ENCODE measurements at regions not wholly inside any gene's neighbourhood (a gene's known extent, or its start where the extent isn't known, plus 50 kb on each side); places are given as distances from the start of the nearest gene placed in this dataset.

DNA sequence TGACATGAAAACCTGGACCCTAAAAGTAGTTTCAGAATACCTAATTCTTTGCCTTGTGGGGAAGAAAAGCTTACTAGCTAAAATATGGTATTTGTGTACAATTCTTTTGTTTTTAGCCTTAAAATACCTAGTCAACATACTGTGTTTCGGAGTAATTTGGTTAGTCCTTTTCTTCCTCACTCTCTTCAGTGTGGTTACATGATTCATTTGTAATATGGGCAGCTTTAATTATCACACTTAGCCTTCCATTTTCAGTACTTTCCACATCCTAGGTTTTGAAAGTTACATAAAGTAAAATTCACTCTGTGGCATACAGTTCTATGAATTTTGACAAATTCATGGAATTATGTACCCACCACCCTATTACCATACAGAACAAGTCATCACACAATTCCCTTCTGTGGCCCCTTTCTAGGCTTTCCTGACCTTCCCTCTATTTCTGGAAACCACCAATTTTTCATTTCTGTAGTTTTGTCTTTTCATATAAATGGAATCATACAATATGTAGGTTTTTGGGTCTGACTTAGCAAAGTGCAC is 96.2 kb downstream of the EMX2 start:
- Histone ChIP-seq H3K9me3 (ENCODE audit: control insufficient read depth, insufficient read depth, low read length) (no peaks in the 10 kb centered on the region), H3K4me1 (ENCODE audit: control insufficient read depth, insufficient read depth, low read length) (no peaks in the 10 kb centered on the region), H3K27ac (ENCODE audit: low read length) (no peak overlapping the region), H3K36me3 (ENCODE audit: control insufficient read depth, insufficient read depth, low read length) (no peaks in the 10 kb centered on the region), H3K4me3 (ENCODE audit: low read length) (no peak overlapping the region), H3K27me3 (ENCODE audit: control insufficient read depth, insufficient read depth, low read length) (peaks cover 2% of the 10 kb centered on the region)
- no CpG with 5 or more reads among the region's 1 CpG for WGBS (ENCODE audit: insufficient coverage)
- H3K4me1 Mint-ChIP-seq, result no peaks in the 10 kb centered on the region
- H3K27ac Mint-ChIP-seq, result no peak overlapping the region
- intact Hi-C loops (cut with micrococcal nuclease), result no loop called here
- DNase-seq (no peak), ATAC-seq (no peak)
- peaks cover 9 to 38% of the 10 kb centered on the region in 2 donors for H3K27me3 Mint-ChIP-seq (ENCODE audit: low read depth in 2 of 2)
- no peak overlapping the region for H3K4me3 Mint-ChIP-seq
- H3K36me3 Mint-ChIP-seq, result no peaks in the 10 kb centered on the region
- TF ChIP-seq, protein P1, sequence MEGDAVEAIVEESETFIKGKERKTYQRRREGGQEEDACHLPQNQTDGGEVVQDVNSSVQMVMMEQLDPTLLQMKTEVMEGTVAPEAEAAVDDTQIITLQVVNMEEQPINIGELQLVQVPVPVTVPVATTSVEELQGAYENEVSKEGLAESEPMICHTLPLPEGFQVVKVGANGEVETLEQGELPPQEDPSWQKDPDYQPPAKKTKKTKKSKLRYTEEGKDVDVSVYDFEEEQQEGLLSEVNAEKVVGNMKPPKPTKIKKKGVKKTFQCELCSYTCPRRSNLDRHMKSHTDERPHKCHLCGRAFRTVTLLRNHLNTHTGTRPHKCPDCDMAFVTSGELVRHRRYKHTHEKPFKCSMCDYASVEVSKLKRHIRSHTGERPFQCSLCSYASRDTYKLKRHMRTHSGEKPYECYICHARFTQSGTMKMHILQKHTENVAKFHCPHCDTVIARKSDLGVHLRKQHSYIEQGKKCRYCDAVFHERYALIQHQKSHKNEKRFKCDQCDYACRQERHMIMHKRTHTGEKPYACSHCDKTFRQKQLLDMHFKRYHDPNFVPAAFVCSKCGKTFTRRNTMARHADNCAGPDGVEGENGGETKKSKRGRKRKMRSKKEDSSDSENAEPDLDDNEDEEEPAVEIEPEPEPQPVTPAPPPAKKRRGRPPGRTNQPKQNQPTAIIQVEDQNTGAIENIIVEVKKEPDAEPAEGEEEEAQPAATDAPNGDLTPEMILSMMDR (IDR thresholded peaks at IDR 0.05), result no peak
- H3K9me3 Mint-ChIP-seq, result no peaks in the 10 kb centered on the region

DNA sequence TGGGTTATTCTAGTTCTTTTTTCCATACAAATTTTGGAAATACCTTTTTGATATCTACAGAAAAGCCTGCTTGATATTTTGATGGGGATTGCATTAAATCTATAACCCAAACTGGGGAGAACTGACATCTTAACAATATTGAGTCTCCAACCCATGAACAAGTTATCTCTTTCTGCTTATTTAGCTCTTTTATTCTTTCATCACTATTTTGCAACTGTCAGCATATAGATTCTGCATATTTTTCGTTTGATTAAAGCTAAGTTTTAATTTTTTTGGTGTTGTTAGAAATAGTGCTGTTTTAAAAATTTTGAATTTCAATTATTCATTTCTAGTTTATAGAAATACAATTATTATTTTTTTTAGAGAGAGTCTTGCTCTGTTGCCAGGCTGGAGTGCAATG is 97.9 kb downstream of the EMX2 start:
- no peak overlapping the region for H3K27ac Mint-ChIP-seq
- no peaks in the 10 kb centered on the region for H3K9me3 Mint-ChIP-seq
- no peaks in the 10 kb centered on the region for H3K36me3 Mint-ChIP-seq
- no peaks in the 10 kb centered on the region for H3K9me3 ChIP-seq (ENCODE audit: control insufficient read depth, insufficient read depth, low read length)
- intact Hi-C loops (cut with micrococcal nuclease), result no loop called here
- ATAC-seq (no peak), DNase-seq (no peak)
- H3K4me3 Mint-ChIP-seq, result no peak overlapping the region
- no peaks in the 10 kb centered on the region for H3K4me1 ChIP-seq (ENCODE audit: control insufficient read depth, insufficient read depth, low read length)
- peaks cover 2% of the 10 kb centered on the region for H3K27me3 ChIP-seq (ENCODE audit: control insufficient read depth, insufficient read depth, low read length)
- no peaks in the 10 kb centered on the region for H3K4me1 Mint-ChIP-seq
- TF ChIP-seq, protein P1 (IDR thresholded peaks at IDR 0.05), result no peak
- peaks cover 17 to 39% of the 10 kb centered on the region in 2 donors for H3K27me3 Mint-ChIP-seq (ENCODE audit: low read depth in 2 of 2)
- no peaks in the 10 kb centered on the region for H3K36me3 ChIP-seq (ENCODE audit: control insufficient read depth, insufficient read depth, low read length)
- no peak overlapping the region for H3K4me3 ChIP-seq (ENCODE audit: low read length)
- no peak overlapping the region for H3K27ac ChIP-seq (ENCODE audit: low read length)
- no CpG with 5 or more reads among the region's 1 CpG for WGBS (ENCODE audit: insufficient coverage)

DNA sequence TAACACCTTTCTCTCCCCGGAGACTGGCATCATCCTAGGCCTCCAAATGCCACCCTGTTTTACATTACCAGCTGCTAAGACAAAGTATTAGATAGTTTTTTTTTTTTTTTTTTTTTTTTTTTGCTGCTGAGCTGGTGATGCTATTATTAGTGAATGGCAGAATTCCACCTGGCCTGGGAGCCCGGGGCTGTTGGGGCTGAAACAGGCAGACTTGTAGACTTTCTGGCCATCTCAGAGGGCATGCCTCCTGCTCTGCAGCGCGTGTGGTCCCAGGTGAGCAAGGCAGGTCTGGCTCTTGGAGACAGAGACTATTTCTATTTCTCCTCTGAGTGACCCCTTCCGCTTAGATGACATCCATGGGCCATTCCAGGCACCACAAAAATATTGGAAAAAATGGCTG is 104.2 kb downstream of the EMX2 start:
- WGBS (ENCODE audit: insufficient coverage), result 94% methylated on average over 4 of the region's 5 CpGs
- Mint-ChIP-seq H3K4me1 (no peaks in the 10 kb centered on the region), H3K36me3 (no peaks in the 10 kb centered on the region), H3K27ac (no peak overlapping the region), H3K4me3 (no peak overlapping the region), H3K27me3 (ENCODE audit: low read depth in 2 of 2) (peaks cover 12 to 13% of the 10 kb centered on the region in 2 donors), H3K9me3 (peaks cover 0 to 2% of the 10 kb centered on the region in 2 donors)
- no peaks in the 10 kb centered on the region for H3K9me3 ChIP-seq (ENCODE audit: control insufficient read depth, insufficient read depth, low read length)
- no peak overlapping the region for H3K27ac ChIP-seq (ENCODE audit: low read length)
- no peak overlapping the region for H3K4me3 ChIP-seq (ENCODE audit: low read length)
- H3K4me1 ChIP-seq (ENCODE audit: control insufficient read depth, insufficient read depth, low read length), result no peaks in the 10 kb centered on the region
- no peak for DNase-seq
- no peaks in the 10 kb centered on the region for H3K36me3 ChIP-seq (ENCODE audit: control insufficient read depth, insufficient read depth, low read length)
- ATAC-seq, result no peak
- TF ChIP-seq, protein P1 (IDR thresholded peaks at IDR 0.05), result no peak
- intact Hi-C loops (cut with micrococcal nuclease), result no loop called here
- H3K27me3 ChIP-seq (ENCODE audit: control insufficient read depth, insufficient read depth, low read length), result no peaks in the 10 kb centered on the region

DNA sequence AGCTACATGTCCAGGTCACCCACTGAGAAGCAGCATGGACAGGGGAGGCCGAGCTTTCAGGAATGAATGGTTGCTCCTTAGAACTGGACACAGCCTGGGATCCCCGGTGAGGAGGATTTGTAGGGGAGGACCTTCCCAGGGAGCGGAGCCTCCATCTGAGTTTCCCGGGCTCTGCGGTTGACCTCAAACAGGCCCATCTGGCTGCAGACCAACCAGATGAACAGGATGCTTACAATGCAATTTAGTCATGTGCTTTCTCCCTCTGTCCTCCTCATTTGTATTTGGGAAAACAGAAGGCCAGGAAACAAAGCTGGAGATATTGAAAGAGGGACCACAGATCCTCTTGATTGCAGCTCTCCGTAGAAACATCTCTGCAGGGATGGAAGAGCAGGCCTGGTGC is 104.8 kb downstream of the EMX2 start:
- intact Hi-C loops (cut with micrococcal nuclease), result no loop called here
- Mint-ChIP-seq H3K27ac (no peak overlapping the region), H3K4me1 (no peaks in the 10 kb centered on the region), H3K4me3 (no peak overlapping the region), H3K9me3 (peaks cover 0 to 2% of the 10 kb centered on the region in 2 donors), H3K36me3 (no peaks in the 10 kb centered on the region), H3K27me3 (ENCODE audit: low read depth in 2 of 2) (peaks cover 8 to 13% of the 10 kb centered on the region in 2 donors)
- Histone ChIP-seq H3K4me3 (ENCODE audit: low read length) (no peak overlapping the region), H3K4me1 (ENCODE audit: control insufficient read depth, insufficient read depth, low read length) (no peaks in the 10 kb centered on the region), H3K27ac (ENCODE audit: low read length) (no peak overlapping the region), H3K9me3 (ENCODE audit: control insufficient read depth, insufficient read depth, low read length) (no peaks in the 10 kb centered on the region), H3K27me3 (ENCODE audit: control insufficient read depth, insufficient read depth, low read length) (no peaks in the 10 kb centered on the region), H3K36me3 (ENCODE audit: control insufficient read depth, insufficient read depth, low read length) (no peaks in the 10 kb centered on the region)
- TF ChIP-seq, protein P1 (IDR thresholded peaks at IDR 0.05), result no peak
- ATAC-seq (no peak), DNase-seq (no peak)
- WGBS (ENCODE audit: insufficient coverage), result 52% methylated on average over 6 of the region's 6 CpGs

All from natural killer cell (primary cell).